Mesenchymal stem cell (in vitro differentiated cells and primary cell): ENCODE measurements at regions not wholly inside any gene's neighbourhood (a gene's known extent, or its start where the extent isn't known, plus 50 kb on each side); places are given as distances from the start of the nearest gene placed in this dataset.

ENCODE experiments used
- DNase-seq: peaks from one replicate; pipeline ENCODE4 v3.0.0-alpha.2; 2013
- H2AFZ ChIP-seq: one replicate; pipeline ENCODE4 v1.6.1; 2013; ENCODE audit warnings: low read depth, mild to moderate bottlenecking, control low read depth, inconsistent platforms, low read length, moderate library complexity
- H2AK5ac ChIP-seq: 2 replicates; pipeline ENCODE4 v1.6.1; 2013; ENCODE audit warnings: low read length, moderate library complexity, mild to moderate bottlenecking, inconsistent platforms; ENCODE audit not compliant: severe bottlenecking
- H2BK120ac ChIP-seq: one replicate; pipeline ENCODE4 v1.6.1; 2013; ENCODE audit warnings: low read depth, mild to moderate bottlenecking, inconsistent platforms, low read length, moderate library complexity
- H2BK12ac ChIP-seq, 2 experiments: one replicate each; pipeline ENCODE4 v1.6.1; 2013; ENCODE audit warnings: inconsistent platforms in 2 of 2, low read length in 2 of 2, mild to moderate bottlenecking in 2 of 2, moderate library complexity in 2 of 2, control low read depth in 1 of 2
- H2BK15ac ChIP-seq: one replicate; pipeline ENCODE4 v1.6.1; 2013; ENCODE audit warnings: mild to moderate bottlenecking, low read depth, inconsistent platforms; ENCODE audit not compliant: poor library complexity, severe bottlenecking
- H2BK5ac ChIP-seq: 2 replicates; pipeline ENCODE4 v1.6.1; 2013; ENCODE audit warnings: low read depth, mild to moderate bottlenecking, low read length, control low read depth, inconsistent platforms; ENCODE audit not compliant: poor library complexity, severe bottlenecking
- H3K14ac ChIP-seq, 2 experiments: one replicate each; pipeline ENCODE4 v1.6.1; 2013; ENCODE audit warnings: inconsistent platforms in 2 of 2, low read length in 2 of 2, control low read depth in 1 of 2, mild to moderate bottlenecking in 1 of 2, moderate library complexity in 1 of 2
- H3K18ac ChIP-seq, 2 experiments: one replicate each; pipeline ENCODE4 v1.6.1; 2013; ENCODE audit warnings: inconsistent platforms in 2 of 2, low read length in 2 of 2, control low read depth in 1 of 2, low read depth in 1 of 2, mild to moderate bottlenecking in 1 of 2
- H3K23ac ChIP-seq, 2 experiments: one replicate each; pipeline ENCODE4 v1.6.1; 2013; ENCODE audit warnings: inconsistent platforms in 2 of 2, low read length in 2 of 2, mild to moderate bottlenecking in 2 of 2, moderate library complexity in 2 of 2, control low read depth in 1 of 2
- H3K27ac ChIP-seq: 2 replicates; pipeline ENCODE4 v1.5.1; 2013; ENCODE audit warnings: mild to moderate bottlenecking, moderate library complexity, low read length, control low read depth, inconsistent platforms; ENCODE audit not compliant: poor library complexity, severe bottlenecking
- H3K27me3 ChIP-seq, 2 experiments: 2 replicates each; pipeline versions ENCODE4 v1.6.1 to v1.7.0; 2013; ENCODE audit warnings: low read length in 2 of 2, mild to moderate bottlenecking in 2 of 2, moderate library complexity in 2 of 2, control low read depth in 1 of 2, inconsistent platforms in 1 of 2; ENCODE audit not compliant: control insufficient read depth in 1 of 2, insufficient read depth in 1 of 2
- H3K36me3 ChIP-seq, 2 experiments: 2 replicates each; pipeline versions ENCODE4 v1.6.1 to v1.7.0; 2013; ENCODE audit warnings: low read length in 2 of 2, control low read depth in 1 of 2, inconsistent platforms in 1 of 2, low read depth in 1 of 2, mild to moderate bottlenecking in 1 of 2; ENCODE audit not compliant: insufficient read depth in 2 of 2, control insufficient read depth in 1 of 2
- H3K4ac ChIP-seq, 2 experiments: one replicate each; pipeline ENCODE4 v1.6.1; 2013; ENCODE audit warnings: inconsistent platforms in 2 of 2, low read length in 2 of 2, mild to moderate bottlenecking in 2 of 2, moderate library complexity in 2 of 2, control low read depth in 1 of 2, low read depth in 1 of 2
- H3K4me1 ChIP-seq: 2 replicates; pipeline ENCODE4 v1.6.1; 2013; ENCODE audit warnings: low read depth, low read length, control low read depth; ENCODE audit not compliant: control insufficient read depth, insufficient read depth
- H3K4me2 ChIP-seq: 2 replicates; pipeline ENCODE4 v1.6.1; 2013; ENCODE audit warnings: low read length, mild to moderate bottlenecking, inconsistent platforms; ENCODE audit not compliant: poor library complexity, severe bottlenecking
- H3K4me3 ChIP-seq, 2 experiments: 2 replicates each; pipeline versions ENCODE4 v1.5.1 to v1.7.0; 2013; ENCODE audit warnings: low read length in 2 of 2, mild to moderate bottlenecking in 2 of 2, control low read depth in 1 of 2, low read depth in 1 of 2; ENCODE audit not compliant: insufficient read depth in 1 of 2
- H3K79me1 ChIP-seq: replicated peaks from 2 replicates; pipeline ENCODE4 v1.6.1; 2013; ENCODE audit warnings: mild to moderate bottlenecking, control low read depth, low read length, inconsistent platforms; ENCODE audit not compliant: poor library complexity, severe bottlenecking
- H3K9ac ChIP-seq: 2 replicates; pipeline ENCODE4 v1.7.0; 2013; ENCODE audit warnings: mild to moderate bottlenecking, low read length, moderate library complexity
- H3K9me3 ChIP-seq: 2 replicates; pipeline ENCODE4 v1.7.0; 2013; ENCODE audit warnings: mild to moderate bottlenecking, low read length; ENCODE audit not compliant: control insufficient read depth
- H4K8ac ChIP-seq: one replicate; pipeline ENCODE4 v1.6.1; 2013; ENCODE audit warnings: inconsistent platforms, mild to moderate bottlenecking, low read length, moderate library complexity
- H4K91ac ChIP-seq: one replicate; pipeline ENCODE4 v1.6.1; 2013; ENCODE audit warnings: mild to moderate bottlenecking, low read length, inconsistent platforms
- WGBS: methylation state at CpG from one replicate; pipeline ENCODE4 v1.1.7; 2013; ENCODE audit warnings: mixed read lengths; 5-methylcytosine and 5-hydroxymethylcytosine counted together

- Histone ChIP-seq H2BK12ac (no peak overlapping the region), H3K36me3 (no peaks in the 10 kb centered on the region), H3K4ac (no peak overlapping the region), H2BK15ac (no peak overlapping the region), H3K14ac (no peak overlapping the region), H4K8ac (no peak overlapping the region), H2BK5ac (no peak overlapping the region), H2AFZ (no peak overlapping the region), H3K27ac (no peak overlapping the region), H3K18ac (no peak overlapping the region), H3K4me3 (no peak overlapping the region), H3K4me2 (no peak overlapping the region), H3K9me3 (no peaks in the 10 kb centered on the region), H3K9ac (no peak overlapping the region), H3K27me3 (peaks cover 0 to 8% of the 10 kb centered on the region in 2 experiments), H3K79me1 (no peaks in the 10 kb centered on the region), H2AK5ac (no peak overlapping the region), H4K91ac (no peak overlapping the region), H3K4me1 (peaks cover 3% of the 10 kb centered on the region), H2BK120ac (no peak overlapping the region), H3K23ac (no peak overlapping the region)
- 98% methylated on average over 3 of the region's 4 CpGs for WGBS
- DNase-seq, result no peak
Measured at GRCh38 chr2:19725392-19725791, 176.4 kb downstream of the TTC32 start.

GRCh38 chr2:19723021-19723420 is 178.8 kb downstream of the TTC32 start:
- Histone ChIP-seq H3K79me1 (no peaks in the 10 kb centered on the region), H2AK5ac (no peak overlapping the region), H3K4me1 (peaks cover 3% of the 10 kb centered on the region), H3K23ac (peak overlapping the region in 1 of 2 experiments; percentile 49), H4K8ac (peak overlapping the region; percentile 45), H3K9ac (peak overlapping the region; percentile 45), H3K36me3 (no peaks in the 10 kb centered on the region), H3K18ac (peak overlapping the region; percentile 82 to 93), H3K27me3 (peaks cover 0 to 8% of the 10 kb centered on the region in 2 experiments), H4K91ac (peak overlapping the region; percentile 80), H2BK120ac (no peak overlapping the region), H2BK15ac (peak overlapping the region; percentile 39), H3K14ac (peak overlapping the region in 1 of 2 experiments; percentile 97), H3K4me2 (no peak overlapping the region), H3K4ac (peak overlapping the region in 1 of 2 experiments; percentile 75), H2BK12ac (peak overlapping the region; percentile 49 to 99), H3K9me3 (no peaks in the 10 kb centered on the region), H2BK5ac (no peak overlapping the region), H3K4me3 (no peak overlapping the region), H3K27ac (no peak overlapping the region), H2AFZ (no peak overlapping the region)
- 84% methylated on average over 6 of the region's 7 CpGs for WGBS
- no peak for DNase-seq

- Histone ChIP-seq H2AFZ (no peak overlapping the region), H2AK5ac (no peak overlapping the region), H4K8ac (no peak overlapping the region), H3K9ac (peak overlapping the region; percentile 45), H3K27me3 (peaks cover 0 to 5% of the 10 kb centered on the region in 2 experiments), H4K91ac (no peak overlapping the region), H3K4ac (no peak overlapping the region), H3K18ac (peak overlapping the region in 1 of 2 experiments; percentile 4), H3K4me3 (no peak overlapping the region), H2BK120ac (no peak overlapping the region), H3K4me1 (peaks cover 3% of the 10 kb centered on the region), H3K23ac (no peak overlapping the region), H2BK5ac (no peak overlapping the region), H3K14ac (no peak overlapping the region), H3K27ac (no peak overlapping the region), H2BK12ac (peak overlapping the region in 1 of 2 experiments; percentile 59), H2BK15ac (no peak overlapping the region), H3K79me1 (no peaks in the 10 kb centered on the region), H3K4me2 (no peak overlapping the region), H3K9me3 (no peaks in the 10 kb centered on the region), H3K36me3 (no peaks in the 10 kb centered on the region)
- no CpG with 5 or more reads among the region's 3 CpGs for WGBS
- peak; percentile 64 for DNase-seq
Measured at GRCh38 chr2:19722531-19722971, 179.2 kb downstream of the TTC32 start.

- no peak overlapping the region for H2AFZ ChIP-seq
- peak overlapping the region in 1 of 2 experiments; percentile 20 for H3K14ac ChIP-seq
- H3K4me3 ChIP-seq, result no peak overlapping the region
- H2BK5ac ChIP-seq, result no peak overlapping the region
- peaks cover 3% of the 10 kb centered on the region for H3K4me1 ChIP-seq
- no peak overlapping the region for H4K8ac ChIP-seq
- peak overlapping the region; percentile 18 to 59 for H2BK12ac ChIP-seq
- H3K27ac ChIP-seq, result no peak overlapping the region
- H2BK15ac ChIP-seq, result no peak overlapping the region
- no peaks in the 10 kb centered on the region for H3K36me3 ChIP-seq
- no peak overlapping the region for H2BK120ac ChIP-seq
- H3K9me3 ChIP-seq, result no peaks in the 10 kb centered on the region
- H3K4ac ChIP-seq, result peak overlapping the region in 1 of 2 experiments; percentile 47
- H3K79me1 ChIP-seq, result no peaks in the 10 kb centered on the region
- no peak for DNase-seq
- no peak overlapping the region for H3K4me2 ChIP-seq
- peak overlapping the region in 1 of 2 experiments; percentile 26 for H3K23ac ChIP-seq
- no peak overlapping the region for H3K18ac ChIP-seq
- peak overlapping the region; percentile 30 for H4K91ac ChIP-seq
- no peaks in the 10 kb centered on the region for H3K27me3 ChIP-seq
- no peak overlapping the region for H2AK5ac ChIP-seq
- WGBS, result over 99% methylated on average over 4 of the region's 5 CpGs
- H3K9ac ChIP-seq, result no peak overlapping the region
Measured at GRCh38 chr2:19720306-19720705, 181.5 kb downstream of the TTC32 start.
